ENCODE measurements at regions not wholly inside any gene's neighbourhood (a gene's known extent, or its start where the extent isn't known, plus 50 kb on each side); places are given as distances from the start of the nearest gene placed in this dataset.

GRCh38 chr22:49593509-49593908 lies 234.2 kb downstream of the BRD1 start:
- Histone ChIP-seq H3K79me2 (ENCODE audit: insufficient read depth, low read length) (0 out of 2 replicates have a peak, but pooled peaks cover 4% of the 10 kb centered on the region), H3K9ac (ENCODE audit: low read length) (no peak overlapping the region), H3K9me3 (ENCODE audit: insufficient read depth, low read length) (no peaks in the 10 kb centered on the region)

GRCh38 chr22:49592780-49593501 lies 234.7 kb downstream of the BRD1 start:
- Histone ChIP-seq H3K27me3 (ENCODE audit: low read length) (no peaks in the 10 kb centered on the region), H3K9me2 (replicated peaks; ENCODE audit: insufficient read depth, low read length) (no peaks in the 10 kb centered on the region), H2AFZ (ENCODE audit: low read depth, low read length, severe bottlenecking) (no peak overlapping the region), H3K4me2 (ENCODE audit: low read depth, low read length, poor library complexity, severe bottlenecking) (no peak overlapping the region), H3F3A (ENCODE audit: insufficient read depth) (no peaks in the 10 kb centered on the region), H3K36me3 (ENCODE audit: low read length) (no peaks in the 10 kb centered on the region), H3K27ac (ENCODE audit: low read depth, low read length) (no peak overlapping the region), H4K20me1 (ENCODE audit: low read depth, low read length) (no peaks in the 10 kb centered on the region), H3K79me2 (ENCODE audit: insufficient read depth, low read length) (0 out of 2 replicates have a peak, but pooled peaks cover 2% of the 10 kb centered on the region), H3K4me3 (ENCODE audit: insufficient read depth, low read length, poor library complexity, severe bottlenecking) (no peak overlapping the region), H3K9me3 (ENCODE audit: insufficient read depth, low read length) (no peaks in the 10 kb centered on the region), H3K9ac (ENCODE audit: low read length) (no peak overlapping the region)
- TF ChIP-seq CTCF (IDR thresholded peaks at IDR 0.05; ENCODE audit: insufficient read depth, low read length, poor library complexity, severe bottlenecking) (no peak), EZH2phosphoT487 (conservative IDR thresholded peaks at IDR 0.05; ENCODE audit: low read length) (no peak)

More at GRCh38 chr22:49593509-49593908, 234.2 kb downstream of the BRD1 start:
- Histone ChIP-seq H3K27ac (ENCODE audit: low read depth, low read length) (no peak overlapping the region), H3K36me3 (ENCODE audit: low read length) (no peaks in the 10 kb centered on the region), H2AFZ (ENCODE audit: low read depth, low read length, severe bottlenecking) (no peak overlapping the region), H4K20me1 (ENCODE audit: low read depth, low read length) (no peaks in the 10 kb centered on the region), H3F3A (ENCODE audit: insufficient read depth) (no peaks in the 10 kb centered on the region), H3K4me3 (ENCODE audit: insufficient read depth, low read length, poor library complexity, severe bottlenecking) (no peak overlapping the region), H3K27me3 (ENCODE audit: low read length) (no peaks in the 10 kb centered on the region), H3K4me2 (ENCODE audit: low read depth, low read length, poor library complexity, severe bottlenecking) (no peak overlapping the region), H3K9me2 (replicated peaks; ENCODE audit: insufficient read depth, low read length) (no peaks in the 10 kb centered on the region)
- no peak for TF ChIP-seq CTCF (IDR thresholded peaks at IDR 0.05; ENCODE audit: insufficient read depth, low read length, poor library complexity, severe bottlenecking)
- no peak for TF ChIP-seq EZH2phosphoT487 (conservative IDR thresholded peaks at IDR 0.05; ENCODE audit: low read length)

GRCh38 chr22:49590851-49591445 lies 236.7 kb downstream of the BRD1 start:
- Histone ChIP-seq H3K27me3 (ENCODE audit: low read length) (no peaks in the 10 kb centered on the region), H3K9me3 (ENCODE audit: insufficient read depth, low read length) (no peaks in the 10 kb centered on the region), H3K79me2 (ENCODE audit: insufficient read depth, low read length) (no peaks in the 10 kb centered on the region), H3K36me3 (ENCODE audit: low read length) (no peaks in the 10 kb centered on the region), H3K4me3 (ENCODE audit: insufficient read depth, low read length, poor library complexity, severe bottlenecking) (no peak overlapping the region), H3K4me2 (ENCODE audit: low read depth, low read length, poor library complexity, severe bottlenecking) (no peak overlapping the region), H3K27ac (ENCODE audit: low read depth, low read length) (no peak overlapping the region), H3K9ac (ENCODE audit: low read length) (no peak overlapping the region), H4K20me1 (ENCODE audit: low read depth, low read length) (no peaks in the 10 kb centered on the region), H3F3A (ENCODE audit: insufficient read depth) (no peaks in the 10 kb centered on the region), H2AFZ (ENCODE audit: low read depth, low read length, severe bottlenecking) (no peak overlapping the region), H3K9me2 (replicated peaks; ENCODE audit: insufficient read depth, low read length) (no peaks in the 10 kb centered on the region)
- TF ChIP-seq EZH2phosphoT487 (conservative IDR thresholded peaks at IDR 0.05; ENCODE audit: low read length) = no peak
- TF ChIP-seq CTCF (IDR thresholded peaks at IDR 0.05; ENCODE audit: insufficient read depth, low read length, poor library complexity, severe bottlenecking) = no peak
